ENCODE measurements at regions not wholly inside any gene's neighbourhood (a gene's known extent, or its start where the extent isn't known, plus 50 kb on each side); places are given as distances from the start of the nearest gene placed in this dataset.

DNA sequence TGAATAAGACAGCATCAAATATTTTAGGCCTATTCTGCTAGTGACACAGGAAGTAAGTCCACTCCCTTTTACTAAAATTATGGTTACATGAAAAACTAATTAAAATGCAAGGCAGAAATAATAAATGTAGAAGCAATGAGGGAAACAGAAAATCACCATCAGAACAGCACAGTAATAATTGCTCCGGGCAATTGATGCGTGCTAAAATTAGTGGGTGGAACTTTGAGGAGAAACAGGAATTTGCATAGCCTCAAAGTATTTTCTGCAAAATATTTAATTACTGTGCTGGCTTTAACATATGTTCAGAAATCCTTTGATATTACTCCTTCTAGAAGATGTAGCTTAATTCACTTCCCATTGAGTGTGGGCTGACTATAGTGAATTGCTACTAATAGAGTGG lies 654.3 kb upstream of the RAB6C start:
- Mint-ChIP-seq H3K27me3 (no peaks in the 10 kb centered on the region), H3K9me3 (peaks cover 6% of the 10 kb centered on the region), H3K4me3 (no peak overlapping the region), H3K36me3 (ENCODE audit: low read depth) (no peaks in the 10 kb centered on the region), H3K4me1 (ENCODE audit: low read depth) (no peaks in the 10 kb centered on the region), H3K27ac (no peak overlapping the region)
- ATAC-seq (ENCODE audit: poor library complexity), result no peak
- H3K9me3 ChIP-seq (ENCODE audit: control insufficient read depth in 1 of 2, insufficient read depth in 1 of 2, low read length in 2 of 2), result peaks cover 0 to 3% of the 10 kb centered on the region in 2 experiments
- H3K4me3 ChIP-seq (ENCODE audit: low read length), result no peak overlapping the region
- intact Hi-C loops (cut with DNase I, micrococcal nuclease), result no loop called here
- H3K27ac ChIP-seq (ENCODE audit: low read depth in 1 of 2, low read length in 2 of 2), result no peak overlapping the region
- ChIA-PET POLR2A (no interaction called here), CTCF (no interaction called here)
- no peaks in the 10 kb centered on the region for H3K27me3 ChIP-seq (ENCODE audit: control insufficient read depth in 1 of 2, insufficient read depth in 2 of 2, low read length in 2 of 2)
- no peaks in the 10 kb centered on the region for H3K36me3 ChIP-seq (ENCODE audit: insufficient read depth, low read length)
- H3K4me1 ChIP-seq (ENCODE audit: insufficient read depth, low read length), result no peaks in the 10 kb centered on the region
- TF ChIP-seq, protein P1, sequence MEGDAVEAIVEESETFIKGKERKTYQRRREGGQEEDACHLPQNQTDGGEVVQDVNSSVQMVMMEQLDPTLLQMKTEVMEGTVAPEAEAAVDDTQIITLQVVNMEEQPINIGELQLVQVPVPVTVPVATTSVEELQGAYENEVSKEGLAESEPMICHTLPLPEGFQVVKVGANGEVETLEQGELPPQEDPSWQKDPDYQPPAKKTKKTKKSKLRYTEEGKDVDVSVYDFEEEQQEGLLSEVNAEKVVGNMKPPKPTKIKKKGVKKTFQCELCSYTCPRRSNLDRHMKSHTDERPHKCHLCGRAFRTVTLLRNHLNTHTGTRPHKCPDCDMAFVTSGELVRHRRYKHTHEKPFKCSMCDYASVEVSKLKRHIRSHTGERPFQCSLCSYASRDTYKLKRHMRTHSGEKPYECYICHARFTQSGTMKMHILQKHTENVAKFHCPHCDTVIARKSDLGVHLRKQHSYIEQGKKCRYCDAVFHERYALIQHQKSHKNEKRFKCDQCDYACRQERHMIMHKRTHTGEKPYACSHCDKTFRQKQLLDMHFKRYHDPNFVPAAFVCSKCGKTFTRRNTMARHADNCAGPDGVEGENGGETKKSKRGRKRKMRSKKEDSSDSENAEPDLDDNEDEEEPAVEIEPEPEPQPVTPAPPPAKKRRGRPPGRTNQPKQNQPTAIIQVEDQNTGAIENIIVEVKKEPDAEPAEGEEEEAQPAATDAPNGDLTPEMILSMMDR (IDR thresholded peaks at IDR 0.05), result no peak
- DNase-seq, result no peak

DNA sequence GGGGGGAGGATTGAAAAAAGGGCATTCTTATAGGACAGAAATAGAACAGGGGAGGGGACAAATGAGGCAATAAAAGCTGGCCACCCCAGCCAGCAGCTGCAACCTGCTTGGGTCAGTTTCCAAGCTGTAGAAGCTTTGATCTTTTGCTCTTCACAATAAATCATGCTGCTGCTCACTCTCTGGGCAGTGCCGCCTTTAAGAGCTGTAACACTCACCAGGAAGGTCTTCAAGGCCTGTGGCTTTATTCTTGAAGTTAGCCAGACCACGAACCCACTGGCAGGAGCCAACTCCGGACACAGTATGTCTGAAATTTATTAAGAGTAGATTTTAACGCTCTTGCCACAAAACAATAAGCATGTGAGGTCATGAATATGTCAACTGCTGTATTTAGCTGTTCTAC lies 649.9 kb upstream of the RAB6C start:
- Histone ChIP-seq H3K9me3 (ENCODE audit: control insufficient read depth in 1 of 2, insufficient read depth in 1 of 2, low read length in 2 of 2) (peaks cover 0 to 8% of the 10 kb centered on the region in 2 experiments), H3K36me3 (ENCODE audit: insufficient read depth, low read length) (no peaks in the 10 kb centered on the region), H3K4me3 (ENCODE audit: low read length) (no peak overlapping the region), H3K4me1 (ENCODE audit: insufficient read depth, low read length) (no peaks in the 10 kb centered on the region), H3K27me3 (ENCODE audit: control insufficient read depth in 1 of 2, insufficient read depth in 2 of 2, low read length in 2 of 2) (no peaks in the 10 kb centered on the region), H3K27ac (ENCODE audit: low read depth in 1 of 2, low read length in 2 of 2) (no peak overlapping the region)
- no peaks in the 10 kb centered on the region for H3K36me3 Mint-ChIP-seq (ENCODE audit: low read depth)
- DNase-seq (no peak), ATAC-seq (ENCODE audit: poor library complexity) (no peak)
- H3K4me1 Mint-ChIP-seq (ENCODE audit: low read depth), result no peaks in the 10 kb centered on the region
- H3K9me3 Mint-ChIP-seq, result peaks cover 6% of the 10 kb centered on the region
- H3K27ac Mint-ChIP-seq, result no peak overlapping the region
- TF ChIP-seq, protein P1 (IDR thresholded peaks at IDR 0.05), result no peak
- H3K4me3 Mint-ChIP-seq, result no peak overlapping the region
- POLR2A ChIA-PET, result no interaction called here
- H3K27me3 Mint-ChIP-seq, result no peaks in the 10 kb centered on the region
- CTCF ChIA-PET, result interaction anchor here (1.6 kb wide), 1 partner anchor 11 kb away, joined by 3 read pairs; no protein-coding TSS in a partner anchor
- intact Hi-C loops (cut with DNase I, micrococcal nuclease), result no loop called here

DNA sequence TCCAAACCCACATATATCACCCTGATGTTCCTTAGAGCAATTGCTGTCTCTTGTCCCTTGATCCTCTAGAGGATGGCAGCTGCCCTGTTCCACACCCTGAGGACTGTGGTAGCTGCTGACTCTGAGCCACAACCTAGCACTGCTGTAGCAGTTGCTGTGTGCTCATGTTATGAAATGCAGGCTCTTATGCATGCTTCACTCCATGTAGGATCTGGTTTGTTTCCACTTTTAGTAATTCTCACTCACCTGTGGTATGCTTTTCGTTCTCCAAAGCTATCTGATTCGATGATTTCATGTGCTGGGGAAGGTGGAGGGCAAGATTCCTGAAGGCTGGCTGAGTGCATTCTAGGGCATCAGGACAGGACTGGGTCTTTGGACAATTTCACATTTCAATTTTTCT lies 649.0 kb upstream of the RAB6C start:
- no peaks in the 10 kb centered on the region for H3K4me1 Mint-ChIP-seq (ENCODE audit: low read depth)
- H3K27me3 Mint-ChIP-seq, result no peaks in the 10 kb centered on the region
- no peak overlapping the region for H3K27ac ChIP-seq (ENCODE audit: low read depth in 1 of 2, low read length in 2 of 2)
- no peak overlapping the region for H3K4me3 Mint-ChIP-seq
- ChIA-PET POLR2A (no interaction called here), CTCF (interaction anchor here (1.6 kb wide), 1 partner anchor 10 kb away, joined by 3 read pairs; no protein-coding TSS in a partner anchor)
- TF ChIP-seq, protein P1 (IDR thresholded peaks at IDR 0.05), result no peak
- H3K4me1 ChIP-seq (ENCODE audit: insufficient read depth, low read length), result no peaks in the 10 kb centered on the region
- H3K27ac Mint-ChIP-seq, result no peak overlapping the region
- ATAC-seq (ENCODE audit: poor library complexity) (no peak), DNase-seq (no peak)
- H3K4me3 ChIP-seq (ENCODE audit: low read length), result no peak overlapping the region
- H3K9me3 Mint-ChIP-seq, result peaks cover 6% of the 10 kb centered on the region
- H3K36me3 ChIP-seq (ENCODE audit: insufficient read depth, low read length), result no peaks in the 10 kb centered on the region
- peaks cover 0 to 11% of the 10 kb centered on the region in 2 experiments for H3K9me3 ChIP-seq (ENCODE audit: control insufficient read depth in 1 of 2, insufficient read depth in 1 of 2, low read length in 2 of 2)
- no peaks in the 10 kb centered on the region for H3K36me3 Mint-ChIP-seq (ENCODE audit: low read depth)
- no peaks in the 10 kb centered on the region for H3K27me3 ChIP-seq (ENCODE audit: control insufficient read depth in 1 of 2, insufficient read depth in 2 of 2, low read length in 2 of 2)
- intact Hi-C loops (cut with DNase I, micrococcal nuclease), result no loop called here

Measured in CD4-positive, alpha-beta T cell (primary cell).